ENCODE measurements at regions not wholly inside any gene's neighbourhood (a gene's known extent, or its start where the extent isn't known, plus 50 kb on each side); places are given as distances from the start of the nearest gene placed in this dataset.

GRCh38 chr12:43154498-43155045, 397.4 kb downstream of the ADAMTS20 start:
- Histone ChIP-seq H3K9me1 (replicated peaks; ENCODE audit: control insufficient read depth, extremely low read depth, insufficient read depth, low read length) (no peaks in the 10 kb centered on the region), H3K27me3 (ENCODE audit: control insufficient read depth in 2 of 2, insufficient read depth in 2 of 2, low read length in 2 of 2) (no peaks in the 10 kb centered on the region)

More at GRCh38 chr12:43154498-43155045, 397.4 kb downstream of the ADAMTS20 start:
- Histone ChIP-seq H3K4me1 (ENCODE audit: control insufficient read depth, extremely low read depth, insufficient read depth, low read length) (no peaks in the 10 kb centered on the region), H3K4me2 (ENCODE audit: insufficient read depth, low read length) (no peak overlapping the region), H3K36me3 (ENCODE audit: control insufficient read depth in 2 of 2, extremely low read depth in 1 of 2, insufficient read depth in 2 of 2, low read length in 2 of 2) (no peaks in the 10 kb centered on the region), H3K9me3 (replicated peaks; ENCODE audit: control insufficient read depth, insufficient read depth, low read length) (no peaks in the 10 kb centered on the region), H2AFZ (ENCODE audit: low read depth, low read length) (no peak overlapping the region), H3K4me3 (replicated peaks in 1 of 3; ENCODE audit: insufficient read depth in 1 of 3, low read depth in 1 of 3, low read length in 3 of 3) (no peak overlapping the region), H3K9ac (replicated peaks; ENCODE audit: extremely low read depth, insufficient read depth, low read length) (no peak overlapping the region), H3K27ac (ENCODE audit: insufficient read depth, low read depth, low read length) (no peak overlapping the region), H4K20me1 (replicated peaks; ENCODE audit: control insufficient read depth, extremely low read depth, insufficient read depth, low read length) (no peaks in the 10 kb centered on the region), H3K79me2 (ENCODE audit: control insufficient read depth, insufficient read depth, low read length) (no peaks in the 10 kb centered on the region)
- FAIRE-seq (no peak), DNase-seq (ENCODE audit: low read depth, low spot score) (no peak)
- no TSS peak for BruUV-seq (replicated peaks)
- ChIA-PET POLR2A (no interaction called here), CTCF (no interaction called here)
- dilution Hi-C loops (cut with MboI; ENCODE audit: extremely low pct_ligation_motif_present, low sequenced_read_pairs): no loop called here
- intact Hi-C loops (cut with micrococcal nuclease): no loop called here
- TF ChIP-seq CTCF (IDR thresholded peaks at IDR 0.05; ENCODE audit: extremely low read depth in 1 of 2, insufficient read depth in 1 of 2, low read depth in 1 of 2, low read length in 2 of 2) (no peak), JUN (IDR thresholded peaks at IDR 0.05; ENCODE audit: borderline replicate concordance, insufficient read depth, insufficient read length, low read depth) (no peak), FOS (IDR thresholded peaks at IDR 0.05; ENCODE audit: borderline replicate concordance, insufficient read depth, low read length) (no peak), POLR2A (IDR thresholded peaks at IDR 0.05; ENCODE audit: low read depth, low read length) (no peak)

Measured in endothelial cell of umbilical vein (primary cell).